NCI-H2107 treated with DMSO at 0.1 percent for 48 hours (cell line): ENCODE measurements at regions not wholly inside any gene's neighbourhood (a gene's known extent, or its start where the extent isn't known, plus 50 kb on each side); places are given as distances from the start of the nearest gene placed in this dataset.

Experiments
- DNase-seq: peaks from one replicate; lab custom pipeline; 2025; ENCODE audit not compliant: unreplicated experiment; lab: John Stamatoyannopoulos, UW

DNA sequence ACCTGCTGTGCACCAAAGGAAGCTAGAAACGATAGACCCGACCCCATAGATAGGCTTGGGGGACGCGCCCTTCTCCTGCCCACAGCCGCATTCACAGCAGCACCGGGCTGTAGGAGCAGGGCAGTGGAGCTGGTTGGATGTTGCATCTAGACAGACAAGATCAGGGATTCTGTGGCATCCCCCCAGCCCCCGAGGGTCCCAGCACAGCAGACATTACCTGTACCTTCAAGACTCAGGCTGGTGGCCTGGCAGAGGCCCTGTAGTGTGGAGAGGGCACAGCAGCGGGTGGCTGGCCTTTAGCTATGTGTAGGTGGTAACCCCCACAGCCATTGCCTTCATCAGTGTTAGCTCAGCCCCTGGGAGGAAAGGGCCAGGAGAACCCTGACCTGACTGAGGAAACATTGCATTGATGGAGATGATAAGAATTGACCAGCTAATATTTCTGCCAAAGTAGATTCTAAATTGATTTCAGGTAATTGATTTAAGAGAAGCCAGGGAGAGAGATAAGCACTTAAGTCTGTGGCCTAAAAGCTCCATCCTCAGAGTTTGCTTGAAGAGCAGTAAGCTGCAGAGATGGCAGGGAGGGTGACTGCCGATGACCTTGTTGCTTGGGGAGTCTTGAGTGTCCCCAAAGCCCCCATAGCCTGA is 269.4 kb downstream of the TLE3 start:
- DNase-seq = no peak

DNA sequence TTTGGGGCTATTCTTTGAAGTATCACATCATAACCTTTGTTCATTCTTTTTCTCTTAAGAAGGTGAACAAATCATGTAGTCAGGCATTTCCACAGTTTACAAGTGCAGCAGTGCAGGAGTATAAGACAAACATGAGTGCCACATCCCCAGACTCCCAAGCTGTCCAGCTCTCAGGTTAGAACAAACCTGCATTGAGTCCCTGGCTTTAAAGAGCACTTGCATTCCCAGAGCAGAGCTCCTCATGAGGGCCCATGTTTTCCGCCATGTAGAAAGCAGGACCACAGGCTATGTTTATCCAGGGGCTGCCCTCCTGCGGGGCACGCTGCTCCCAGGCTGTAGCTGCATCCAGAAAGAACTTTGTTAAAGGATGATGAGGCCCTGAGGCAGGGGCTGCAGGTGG is 267.7 kb downstream of the TLE3 start:
- no peak for DNase-seq

DNA sequence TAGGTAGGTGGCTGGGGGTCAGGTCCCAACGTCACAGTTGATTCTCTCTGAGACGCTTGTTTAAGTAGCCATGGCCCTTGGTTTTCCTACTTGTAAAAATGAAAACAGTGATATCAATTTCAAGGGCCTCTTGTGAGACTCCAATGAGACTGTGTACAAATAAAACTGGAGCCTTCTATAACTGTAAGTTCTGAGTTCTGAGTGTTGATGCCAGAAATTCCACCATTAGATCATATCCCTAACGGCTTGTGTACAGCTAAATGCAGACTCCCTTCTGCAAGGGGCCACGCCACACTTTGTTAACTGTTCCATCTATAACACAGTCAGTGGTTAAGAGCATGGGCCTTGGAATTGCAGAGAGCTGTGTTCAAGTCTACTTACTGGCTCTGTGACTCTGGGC is 267.3 kb downstream of the TLE3 start:
- no peak for DNase-seq

DNA sequence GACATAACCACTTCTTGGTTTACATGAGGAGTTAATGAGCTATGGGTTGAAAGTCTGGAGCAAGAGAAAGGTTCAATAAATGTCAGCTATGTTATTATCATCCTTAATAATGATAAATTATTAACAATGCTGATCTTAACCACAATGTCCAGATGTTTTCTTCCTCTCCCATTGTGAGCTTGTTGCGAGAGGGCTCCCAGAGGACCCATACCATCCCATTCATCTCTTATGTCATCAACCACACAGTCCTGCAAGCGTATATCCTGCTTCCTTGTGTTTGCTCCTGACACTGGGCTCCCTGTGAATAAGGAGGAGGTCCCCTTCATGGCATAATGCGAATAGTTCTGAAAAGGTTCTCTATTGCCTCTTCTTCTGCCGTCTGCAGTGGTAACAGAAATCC is 266.8 kb downstream of the TLE3 start:
- DNase-seq = no peak

DNA sequence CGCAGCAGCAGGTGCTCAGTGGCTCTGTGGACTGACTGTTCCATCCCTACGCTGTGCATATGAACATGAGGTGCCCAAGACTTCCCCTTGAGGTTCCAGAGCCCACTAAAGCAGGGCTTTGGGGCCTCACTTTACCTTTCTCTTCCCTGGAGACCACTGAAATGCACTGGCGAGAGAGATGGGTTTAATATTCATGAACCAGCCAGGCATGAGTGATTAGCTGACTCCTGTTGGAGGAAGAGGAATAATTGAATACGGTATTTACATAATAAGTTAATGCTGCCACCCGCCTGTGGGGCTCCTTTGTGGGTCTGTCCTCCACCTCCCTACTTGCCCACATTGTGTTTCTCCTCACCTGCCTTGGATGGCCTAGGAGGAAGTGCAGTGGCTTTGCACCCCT is 263.4 kb downstream of the TLE3 start:
- no peak for DNase-seq

DNA sequence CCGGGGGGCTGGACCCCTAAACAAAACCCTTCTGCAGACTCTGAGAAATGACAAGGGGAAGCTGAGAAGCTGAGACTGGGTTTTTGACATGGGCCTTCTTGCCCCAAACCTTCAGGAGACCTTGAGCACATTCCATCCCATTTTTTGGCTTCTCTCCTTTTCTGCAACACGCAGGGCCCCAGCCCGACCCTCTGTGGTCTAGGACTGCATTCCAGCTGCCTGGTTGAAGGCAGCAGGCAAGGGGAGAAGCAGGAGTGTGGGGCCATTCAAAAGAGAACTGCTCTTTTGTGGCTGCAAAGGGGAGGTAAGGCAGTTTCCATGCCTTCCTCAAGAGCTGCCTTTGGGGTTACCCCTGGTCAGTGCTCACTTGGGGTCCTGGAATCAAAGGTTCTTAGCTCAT is 263.0 kb downstream of the TLE3 start:
- DNase-seq = no peak

DNA sequence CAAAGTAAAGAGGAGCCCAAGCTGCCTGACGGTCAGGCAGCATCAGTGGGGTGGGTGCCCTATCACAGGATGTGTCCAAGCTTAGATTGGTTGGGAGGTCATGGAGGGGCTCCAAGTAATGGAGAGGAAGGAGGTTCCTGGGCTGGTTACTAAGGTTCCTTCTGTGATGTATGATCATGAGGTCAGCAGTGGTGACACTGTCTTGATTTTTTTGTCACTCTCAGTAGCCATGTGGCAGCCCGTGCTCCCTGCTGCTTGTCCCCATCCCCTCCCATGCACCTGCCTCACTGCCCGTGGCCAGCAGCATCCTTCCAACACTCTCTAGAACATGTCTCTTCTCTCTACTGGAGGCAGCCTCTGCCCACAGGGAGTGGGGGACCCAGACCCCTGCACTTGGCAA is 261.7 kb downstream of the TLE3 start:
- no peak for DNase-seq

DNA sequence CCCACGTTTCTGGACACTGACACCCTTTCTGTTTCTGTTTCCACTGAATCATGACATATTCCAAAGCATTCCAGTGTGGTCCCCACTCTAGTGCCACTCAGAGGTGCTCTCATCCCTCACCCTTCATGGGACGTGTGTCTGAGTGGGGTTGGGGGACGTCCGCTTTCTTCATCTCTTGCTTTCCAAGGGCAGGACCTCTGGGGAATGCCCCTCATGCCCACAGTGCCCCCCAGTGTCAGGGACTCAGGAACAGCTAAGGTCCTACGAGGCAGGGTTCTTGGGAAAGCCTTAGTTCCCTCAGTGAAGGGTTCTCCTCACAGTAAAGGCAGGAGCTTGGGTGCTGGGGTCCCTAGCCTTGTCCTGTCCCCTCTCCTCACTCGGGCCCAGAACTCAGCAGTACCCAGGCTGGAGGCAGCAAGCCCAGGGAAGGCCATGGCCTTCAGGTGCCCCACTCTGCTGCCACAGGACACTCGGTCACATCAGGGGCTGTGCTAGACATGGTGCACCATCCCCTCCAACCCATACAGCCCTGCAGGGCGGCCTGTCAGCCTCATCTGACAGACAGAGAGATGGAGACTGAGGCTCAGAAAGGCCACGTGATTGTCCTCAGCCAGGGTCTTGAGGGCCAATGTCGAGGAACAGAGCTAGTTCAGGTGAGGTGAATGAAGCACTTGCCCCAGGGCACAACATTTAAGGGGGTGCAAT is 261.0 kb downstream of the TLE3 start:
- no peak for DNase-seq

DNA sequence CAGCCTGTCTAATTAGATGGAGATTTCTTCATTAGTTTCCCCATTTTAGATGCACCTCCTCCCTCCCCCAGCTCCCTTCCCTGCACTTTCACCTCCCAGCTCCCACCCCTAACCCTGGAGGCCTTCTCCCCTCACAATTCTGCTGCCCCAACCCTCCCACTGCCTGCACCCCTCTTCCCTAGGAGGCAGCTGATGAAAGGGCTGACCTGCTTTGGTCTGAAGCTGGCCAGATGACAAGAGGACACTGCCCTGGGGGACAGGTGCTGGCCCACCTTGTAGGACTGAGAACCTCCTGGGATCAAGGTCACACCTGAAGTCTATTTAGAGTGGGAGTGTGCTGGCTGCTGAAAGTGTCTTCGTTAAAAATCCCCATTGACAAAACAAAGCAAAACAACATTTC is 259.4 kb downstream of the TLE3 start:
- no peak for DNase-seq

DNA sequence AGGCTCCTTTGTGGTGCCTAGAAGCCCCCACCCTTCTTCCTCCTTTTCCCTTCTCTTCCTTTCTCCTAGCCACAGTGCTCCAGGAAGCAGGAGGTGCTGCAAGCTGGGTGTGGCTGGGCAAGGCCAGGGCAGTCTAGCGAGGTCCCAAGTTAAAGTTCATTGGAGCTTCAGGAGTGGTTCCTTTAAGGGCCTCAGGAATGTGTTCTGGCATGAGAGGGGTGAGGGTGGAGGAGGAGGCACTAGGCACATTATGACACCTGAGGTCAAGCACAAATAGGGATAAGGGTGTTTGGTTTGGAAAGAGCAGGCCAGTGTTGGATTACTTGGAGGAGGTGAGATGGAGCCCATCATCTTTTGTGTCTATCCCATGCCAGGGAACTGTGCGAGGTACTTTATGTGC is 258.7 kb downstream of the TLE3 start:
- DNase-seq = no peak

DNA sequence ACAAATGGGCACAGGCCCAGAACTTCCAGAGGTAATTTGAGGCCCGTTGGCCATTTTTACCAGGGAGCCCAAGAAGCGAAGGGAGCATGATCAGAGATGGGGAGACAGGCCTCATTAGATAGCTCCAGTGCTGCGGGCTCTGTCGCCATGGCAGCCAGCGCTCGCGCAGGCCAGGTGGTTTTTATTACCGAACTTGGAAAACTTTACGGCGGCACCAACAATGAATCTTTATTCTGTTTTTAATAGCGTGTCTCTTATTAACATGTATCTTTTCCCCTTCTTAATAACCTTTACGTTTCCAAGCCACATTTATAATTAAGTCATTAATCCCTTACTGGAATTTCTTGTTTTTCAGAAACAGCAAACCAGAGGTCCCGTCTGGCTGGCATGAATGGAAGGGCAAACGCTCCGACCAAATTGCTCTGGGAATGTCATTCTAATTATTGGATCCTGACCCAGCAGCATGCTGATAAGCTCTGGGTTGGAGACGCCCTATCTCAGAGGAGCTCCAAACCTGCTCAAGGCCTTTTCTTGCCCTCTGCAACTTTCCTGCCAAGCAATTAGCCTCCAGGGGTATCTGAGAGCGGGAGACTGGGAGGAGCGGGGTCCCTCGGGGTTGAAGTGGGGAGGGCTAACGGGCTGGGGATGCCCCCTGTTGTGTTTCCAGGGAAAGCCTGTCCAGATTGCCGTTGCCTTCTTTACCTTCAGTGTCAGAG is 256.4 kb downstream of the TLE3 start:
- DNase-seq = no peak

DNA sequence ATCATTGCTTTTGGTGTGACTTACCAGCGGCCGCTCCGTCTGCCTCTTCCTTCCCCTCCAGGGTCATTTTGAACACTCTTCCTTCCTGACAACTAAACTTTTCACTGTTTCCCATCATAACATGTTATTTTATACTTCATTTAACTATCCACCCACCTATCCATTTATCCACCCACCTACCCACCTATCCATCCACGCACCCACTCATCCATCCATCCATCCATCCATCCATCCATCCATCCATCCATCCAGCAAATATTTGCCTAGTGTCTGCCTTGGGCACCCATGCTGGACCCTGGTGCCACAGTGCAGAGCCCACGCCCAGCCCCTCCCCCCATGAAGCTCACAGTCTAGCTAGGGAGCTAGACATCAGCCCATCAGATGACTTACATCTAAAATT is 254.9 kb downstream of the TLE3 start:
- DNase-seq = no peak

DNA sequence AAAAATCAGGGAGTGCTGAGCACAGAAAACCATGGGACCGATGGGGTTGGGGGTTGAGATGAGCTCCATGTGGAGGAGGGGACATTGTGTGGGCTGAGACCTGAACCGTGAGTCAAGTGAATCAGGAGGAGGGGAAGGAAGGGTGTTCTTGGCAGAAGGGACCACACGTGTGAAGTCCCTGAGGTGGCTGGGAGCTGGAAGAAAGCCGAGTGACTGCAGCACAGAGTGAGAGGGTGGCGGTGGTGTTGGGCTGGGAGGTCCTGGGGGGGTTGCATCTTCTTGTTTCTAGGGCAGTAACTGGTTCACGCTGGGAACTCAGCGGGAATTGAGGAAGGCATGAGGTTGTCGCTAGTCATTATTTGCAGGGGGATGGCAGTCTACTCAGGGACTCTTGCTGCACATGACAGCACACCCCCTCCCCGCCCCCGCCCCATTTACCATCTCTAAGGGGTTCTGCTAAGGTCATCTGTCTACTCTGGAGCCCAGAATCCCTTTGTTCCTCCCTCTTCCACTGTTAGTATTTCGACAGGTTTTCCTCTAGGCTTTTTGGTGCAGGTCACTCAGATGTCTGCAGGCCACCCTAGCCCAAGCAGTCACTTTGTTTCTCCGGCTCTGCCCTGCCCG is 254.3 kb downstream of the TLE3 start:
- no peak for DNase-seq

DNA sequence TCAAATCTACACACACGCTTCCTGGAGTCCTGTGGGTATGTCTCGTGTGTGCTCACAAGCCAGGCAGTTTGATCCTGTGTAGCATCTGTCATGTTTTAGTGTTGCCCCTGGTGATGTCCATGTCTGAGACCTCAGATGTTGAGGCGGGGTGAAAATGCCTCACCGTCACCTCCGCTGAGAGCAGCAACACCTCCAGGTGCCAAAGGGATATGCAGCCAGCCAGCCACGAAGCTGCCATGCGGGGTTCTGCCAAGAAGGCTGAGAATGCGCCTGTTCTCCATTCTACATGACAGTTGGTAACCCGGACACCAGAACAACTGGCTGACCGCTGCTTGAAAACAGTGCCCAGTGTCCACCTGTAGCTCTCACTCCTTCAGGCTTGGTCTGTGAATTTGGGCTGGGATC is 253.8 kb downstream of the TLE3 start:
- DNase-seq = no peak

DNA sequence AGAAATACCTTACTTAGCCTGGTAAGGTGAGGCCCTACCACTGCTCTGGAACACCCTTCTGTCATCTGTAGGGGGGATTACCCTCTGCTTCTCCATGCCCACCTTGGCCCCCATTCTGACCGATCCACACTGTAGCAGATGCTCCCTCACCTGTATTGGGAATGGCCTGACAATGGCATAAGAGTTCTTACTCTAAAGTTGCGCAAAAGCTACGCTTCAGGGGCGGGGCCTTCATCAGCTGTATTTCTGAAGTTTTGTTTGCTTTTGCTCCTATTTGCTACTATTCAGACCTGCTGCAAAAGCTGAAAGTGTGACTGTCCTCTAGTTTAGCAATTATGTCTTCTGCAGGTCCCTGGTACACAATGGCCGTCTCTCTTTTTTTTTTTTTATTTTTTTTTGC is 252.6 kb downstream of the TLE3 start:
- DNase-seq = no peak

DNA sequence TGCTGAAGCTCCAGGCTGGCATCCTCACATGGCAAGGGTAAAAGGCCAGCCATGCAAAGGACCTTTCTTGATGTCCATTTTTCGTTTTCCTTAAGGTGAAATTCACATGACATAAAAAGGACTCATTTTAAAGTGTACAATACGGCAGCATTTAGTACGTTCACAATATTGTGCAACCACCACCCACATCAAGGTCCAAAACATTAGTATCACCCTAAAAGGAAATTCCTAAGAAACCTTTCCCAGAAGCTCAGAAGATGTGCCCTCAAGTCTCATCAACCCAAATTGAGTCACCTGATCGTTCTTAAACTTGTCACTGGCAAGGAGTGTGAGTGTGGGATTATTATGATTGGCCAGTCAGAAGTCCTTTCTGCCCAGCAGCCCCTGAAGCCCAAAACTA is 250.1 kb downstream of the TLE3 start:
- no peak for DNase-seq

DNA sequence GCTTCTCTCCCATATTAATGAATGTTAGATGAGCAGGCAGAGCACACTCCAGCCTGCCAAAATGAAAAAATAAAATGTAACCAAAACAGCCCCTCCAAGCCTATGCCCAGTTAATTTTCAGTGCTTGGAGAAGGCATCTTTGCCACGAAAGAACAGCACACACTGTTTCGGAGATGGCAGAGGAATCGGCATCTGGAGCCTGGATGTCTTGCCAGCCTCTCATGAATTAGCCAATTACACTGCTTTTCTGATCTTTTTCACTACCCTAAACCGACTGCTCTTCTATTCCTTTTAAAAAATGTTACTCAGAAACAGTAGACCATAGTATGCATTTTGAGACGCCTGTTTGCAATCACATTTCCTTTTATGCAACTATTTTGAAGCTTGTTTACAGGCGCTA is 249.6 kb downstream of the TLE3 start:
- no peak for DNase-seq

DNA sequence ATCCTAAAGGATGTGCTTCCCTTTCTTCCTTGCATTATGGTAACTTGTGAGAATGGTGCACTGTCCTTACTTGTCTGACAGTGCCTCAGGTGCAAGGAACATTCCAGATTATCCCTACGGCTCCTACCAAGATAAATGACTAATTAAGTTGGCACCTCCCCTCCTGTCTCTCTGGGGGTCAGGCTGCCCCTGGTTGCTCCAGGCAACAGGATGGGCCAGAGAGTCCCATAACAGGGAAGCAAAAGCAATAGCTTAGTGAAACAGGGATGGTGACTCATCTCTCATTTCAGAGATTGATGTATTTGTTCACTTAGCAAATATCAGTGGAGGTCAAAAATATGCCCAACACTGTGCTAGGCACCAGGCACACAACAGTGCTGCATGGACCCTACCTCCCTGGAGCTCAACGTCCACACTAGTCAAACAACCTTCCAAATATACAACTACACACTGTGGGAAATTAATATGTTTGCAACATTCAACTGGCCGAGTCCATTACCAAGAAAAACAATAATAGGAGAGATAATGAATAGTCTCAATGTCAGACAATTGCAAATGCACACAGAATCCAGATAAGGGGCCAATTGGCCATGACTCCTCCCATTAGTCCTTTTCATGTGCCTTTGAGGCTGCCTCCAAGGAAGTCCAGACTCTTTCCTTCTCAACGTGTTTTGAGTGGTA is 249.0 kb downstream of the TLE3 start:
- DNase-seq = no peak

DNA sequence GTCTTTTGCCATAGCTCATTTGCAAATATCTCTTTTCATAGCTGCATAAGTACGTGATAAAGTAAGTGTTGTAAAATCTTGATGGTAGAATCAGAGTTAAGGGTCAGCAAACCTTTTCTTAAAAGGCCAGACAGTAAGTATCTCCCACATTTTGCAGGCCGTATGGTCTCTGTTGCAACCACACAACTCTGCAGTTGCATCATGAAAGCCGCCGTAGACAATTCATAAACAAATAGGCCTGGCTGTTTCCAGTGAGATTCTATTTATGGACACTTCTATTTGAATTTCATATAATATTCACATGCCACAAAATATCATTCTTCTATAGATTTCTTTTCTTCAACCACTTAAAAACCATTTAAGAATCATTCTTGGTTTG is 248.5 kb downstream of the TLE3 start:
- DNase-seq = no peak

DNA sequence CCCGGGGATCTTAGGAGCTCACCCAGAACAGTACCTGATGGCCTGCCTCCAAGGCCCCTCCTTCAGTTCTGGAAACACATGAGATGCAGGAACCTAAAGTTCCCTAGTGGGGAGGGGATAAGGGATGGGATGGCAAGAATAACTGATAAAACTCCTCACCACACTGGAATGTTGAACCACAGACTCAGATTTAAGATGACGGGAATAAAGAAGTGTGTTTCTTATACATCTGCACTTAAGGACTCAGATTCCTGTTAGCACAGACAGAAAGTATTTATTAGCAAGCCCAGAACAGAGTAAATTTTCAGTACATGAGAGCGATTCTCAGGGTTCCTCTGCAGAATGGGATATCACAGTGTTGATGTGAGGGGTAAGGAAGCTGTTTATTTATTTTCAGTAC is 245.2 kb downstream of the TLE3 start:
- no peak for DNase-seq

DNA sequence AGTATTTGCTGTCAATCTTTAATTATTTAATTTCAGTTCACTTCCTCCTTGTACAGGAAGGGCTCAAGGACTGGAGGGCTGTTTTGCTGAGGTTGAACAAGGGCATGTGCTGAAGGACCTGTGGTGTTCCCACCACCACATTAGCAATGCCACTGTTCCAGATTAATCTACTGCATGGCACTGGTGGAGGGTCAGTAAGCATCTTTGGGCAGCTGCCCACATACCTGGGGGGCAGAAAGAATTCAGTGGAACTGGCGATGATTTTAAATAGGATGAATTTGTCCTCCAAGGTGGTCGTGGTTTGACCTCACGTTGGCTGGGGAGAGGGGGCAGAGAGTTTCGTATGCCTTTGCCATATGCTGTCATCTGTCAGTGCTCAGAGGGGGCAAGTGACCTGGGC is 244.8 kb downstream of the TLE3 start:
- no peak for DNase-seq

DNA sequence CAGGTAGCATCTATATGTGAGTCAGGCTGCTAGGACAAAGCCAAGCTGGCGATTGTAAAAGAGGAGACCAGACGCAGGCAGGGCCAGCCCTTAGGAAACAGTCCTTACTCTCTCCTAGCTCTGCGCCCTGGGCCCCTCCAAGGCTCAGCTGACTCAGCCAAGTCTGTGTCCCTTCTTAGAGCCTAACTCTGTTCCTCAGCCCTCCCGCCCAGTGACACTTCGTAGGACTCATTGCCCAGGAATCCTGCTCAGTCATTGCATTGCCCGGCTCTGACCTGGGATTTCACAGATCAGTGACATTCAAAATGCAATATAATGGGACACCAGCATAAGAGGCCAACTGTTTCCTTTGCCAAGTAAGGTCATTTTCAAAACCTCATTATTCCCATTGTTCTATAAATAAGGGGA is 244.2 kb downstream of the TLE3 start:
- DNase-seq = no peak
